Stimulated activated naive CD8-positive, alpha-beta T cell treated with anti-CD3 and anti-CD28 coated beads, Interleukin-15, Interleukin-2, amounts not matched to agents 100 ng/mL and 50 ng/mL, for 24 hours (primary cell): ENCODE measurements at regions not wholly inside any gene's neighbourhood (a gene's known extent, or its start where the extent isn't known, plus 50 kb on each side); places are given as distances from the start of the nearest gene placed in this dataset.
"Not testable (repeated sequence)": the region's sequence is repeated elsewhere in the genome, so short reads cannot be mapped to it uniquely, and the experiment has no call there.

ENCODE experiments used
- H3K27ac Mint-ChIP-seq: one replicate; pipeline ENCODE4 v1.8.0; 2021; ENCODE audit warnings: mild to moderate bottlenecking, mixed read lengths
- H3K27me3 Mint-ChIP-seq: one replicate; pipeline ENCODE4 v1.8.0; 2021; ENCODE audit warnings: mixed read lengths
- H3K36me3 Mint-ChIP-seq: one replicate; pipeline ENCODE4 v1.8.0; 2021; ENCODE audit warnings: low read depth, mixed read lengths
- H3K4me1 Mint-ChIP-seq: one replicate; pipeline ENCODE4 v1.8.0; 2021; ENCODE audit warnings: low read depth, mixed read lengths
- H3K4me3 Mint-ChIP-seq: one replicate; pipeline ENCODE4 v1.8.0; 2021; ENCODE audit warnings: mild to moderate bottlenecking, mixed read lengths
- H3K9me3 Mint-ChIP-seq: one replicate; pipeline ENCODE4 v1.8.0; 2021; ENCODE audit warnings: mixed read lengths

DNA sequence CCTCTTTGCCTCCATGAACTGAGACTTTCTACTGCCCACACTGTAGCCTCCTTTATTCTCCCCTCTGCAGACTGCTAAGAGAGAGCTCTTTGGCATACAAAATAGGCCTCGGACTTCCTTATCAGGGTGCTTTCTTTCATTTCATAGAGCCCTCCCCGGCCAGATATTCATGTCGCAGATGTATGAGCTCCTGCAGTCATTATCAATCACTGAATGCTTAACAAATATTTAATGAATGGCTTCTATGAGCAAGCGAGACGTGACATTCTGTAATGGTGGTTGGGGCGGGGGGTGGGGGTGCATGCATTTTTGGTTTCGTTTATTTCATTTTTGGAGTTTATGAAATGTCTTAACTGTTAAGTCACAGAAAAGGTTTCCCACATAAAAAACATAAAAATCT is 344.8 kb upstream of the KAZN start:
- H3K4me3 Mint-ChIP-seq = no peak overlapping the region
- no peaks in the 10 kb centered on the region for H3K36me3 Mint-ChIP-seq
- H3K27me3 Mint-ChIP-seq = peaks cover 7% of the 10 kb centered on the region
- H3K9me3 Mint-ChIP-seq = no peaks in the 10 kb centered on the region
- no peak overlapping the region for H3K27ac Mint-ChIP-seq
- no peaks in the 10 kb centered on the region for H3K4me1 Mint-ChIP-seq

DNA sequence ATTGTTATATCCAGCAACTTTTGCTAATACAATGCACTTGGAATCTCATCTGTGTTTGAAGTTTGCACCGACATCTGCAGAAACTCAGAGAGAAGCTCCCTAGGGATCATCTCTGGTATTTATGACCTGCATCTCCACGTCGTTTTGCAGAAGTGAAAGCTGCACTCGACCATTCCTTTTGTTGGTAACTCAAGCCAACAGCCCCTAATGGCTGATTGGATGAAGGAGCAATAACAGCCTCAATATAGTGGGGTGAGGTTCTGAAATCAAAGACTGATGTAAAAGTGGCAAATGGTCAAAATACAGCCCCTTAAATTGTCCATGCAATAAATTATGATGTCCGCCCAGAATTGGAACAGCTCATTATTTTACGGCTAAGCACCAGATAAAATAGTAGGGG is 344.2 kb upstream of the KAZN start:
- Mint-ChIP-seq H3K27me3 (peaks cover 7% of the 10 kb centered on the region), H3K4me1 (no peaks in the 10 kb centered on the region), H3K36me3 (no peaks in the 10 kb centered on the region), H3K9me3 (no peaks in the 10 kb centered on the region), H3K4me3 (no peak overlapping the region), H3K27ac (no peak overlapping the region)

DNA sequence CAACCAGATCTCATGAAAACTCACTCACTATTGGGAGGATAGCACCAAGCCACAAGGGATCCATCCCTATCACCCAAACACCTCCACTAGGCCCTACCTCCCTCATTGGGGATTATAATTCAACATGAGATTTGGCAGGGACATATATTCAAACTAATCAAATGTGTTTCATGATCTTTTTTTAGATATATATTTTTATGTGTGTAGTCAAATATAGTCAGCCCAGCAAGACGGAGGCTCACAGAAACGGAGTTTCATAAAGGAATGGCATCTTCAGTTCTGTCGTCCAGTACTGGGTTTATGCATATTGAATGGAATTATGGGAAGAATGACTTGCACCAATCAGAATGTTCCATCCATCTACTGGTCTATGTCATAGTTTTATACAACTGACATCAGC is 343.3 kb upstream of the KAZN start:
- Mint-ChIP-seq H3K9me3 (no peaks in the 10 kb centered on the region), H3K27me3 (peaks cover 10% of the 10 kb centered on the region), H3K4me1 (no peaks in the 10 kb centered on the region), H3K27ac (no peak overlapping the region), H3K36me3 (no peaks in the 10 kb centered on the region), H3K4me3 (no peak overlapping the region)

DNA sequence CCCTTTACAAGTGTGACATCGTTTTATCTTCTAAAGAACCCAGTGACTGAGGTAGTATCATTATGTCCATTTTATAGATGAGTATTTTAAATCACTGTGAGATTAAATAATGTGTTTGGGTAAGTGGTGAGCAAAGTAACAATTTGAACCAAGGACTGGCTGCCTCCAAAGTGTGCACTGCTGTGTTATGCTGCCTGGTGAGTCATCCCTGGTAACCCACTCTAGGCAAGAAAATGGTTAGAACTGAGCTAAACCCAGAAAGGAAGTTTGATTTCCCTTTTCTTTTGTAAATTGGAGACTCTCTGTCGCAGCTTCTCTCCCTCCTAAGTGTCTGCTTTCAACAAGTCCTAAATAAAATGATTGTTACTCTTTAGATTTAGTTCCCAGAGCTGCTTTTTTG is 342.8 kb upstream of the KAZN start:
- no peak overlapping the region for H3K27ac Mint-ChIP-seq
- no peaks in the 10 kb centered on the region for H3K36me3 Mint-ChIP-seq
- no peaks in the 10 kb centered on the region for H3K9me3 Mint-ChIP-seq
- H3K4me1 Mint-ChIP-seq = no peaks in the 10 kb centered on the region
- no peak overlapping the region for H3K4me3 Mint-ChIP-seq
- H3K27me3 Mint-ChIP-seq = peaks cover 11% of the 10 kb centered on the region

DNA sequence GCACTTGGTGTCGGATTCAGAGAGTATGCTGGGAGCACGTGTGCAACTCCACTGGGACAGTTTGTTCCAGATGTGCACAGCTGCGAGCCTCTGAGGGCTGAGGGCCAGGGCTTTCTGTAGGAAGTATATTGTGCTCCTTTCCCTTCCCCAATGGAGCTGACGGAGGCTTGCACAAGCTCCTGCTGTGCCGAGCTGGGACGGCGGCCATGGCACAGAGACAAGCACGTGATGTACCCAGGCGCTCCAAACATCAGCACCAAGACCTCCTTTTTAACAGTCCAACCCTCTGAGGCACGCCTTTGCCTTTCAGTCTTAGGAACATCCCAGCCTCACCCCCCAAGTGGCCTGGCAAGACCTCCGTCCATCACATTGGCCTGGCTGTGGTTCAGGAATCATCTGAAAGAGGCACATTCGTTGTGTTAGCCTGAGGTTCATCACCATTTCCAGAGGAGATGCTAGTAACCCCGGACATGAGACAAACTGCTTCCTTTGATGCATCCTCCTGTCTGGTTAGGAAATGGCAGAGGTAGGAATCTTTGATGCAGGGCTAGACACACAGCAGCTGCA is 339.2 kb upstream of the KAZN start:
- Mint-ChIP-seq H3K4me3 (no peak overlapping the region), H3K27ac (no peak overlapping the region), H3K27me3 (peaks cover 24% of the 10 kb centered on the region), H3K9me3 (no peaks in the 10 kb centered on the region), H3K36me3 (no peaks in the 10 kb centered on the region), H3K4me1 (no peaks in the 10 kb centered on the region)

DNA sequence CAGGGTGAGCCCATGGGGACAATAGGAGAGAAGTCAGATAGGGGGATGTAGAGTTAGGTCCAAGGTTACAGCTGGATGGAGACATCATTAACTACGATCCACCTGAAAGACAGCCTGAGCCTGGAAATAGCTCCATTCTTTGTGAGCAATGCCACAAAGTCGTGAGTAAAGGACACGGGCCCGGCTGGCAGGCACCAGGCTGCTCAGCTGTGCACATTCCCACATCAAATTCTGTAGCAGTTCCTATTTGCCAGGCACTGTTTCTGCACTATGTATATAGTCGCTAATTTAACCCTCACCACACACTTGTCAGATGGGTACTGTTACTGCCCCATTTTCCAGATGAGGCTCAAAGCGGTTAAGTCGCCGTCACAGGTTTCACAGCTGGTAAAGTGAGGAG is 338.0 kb upstream of the KAZN start:
- H3K27ac Mint-ChIP-seq = no peak overlapping the region
- no peaks in the 10 kb centered on the region for H3K4me1 Mint-ChIP-seq
- no peaks in the 10 kb centered on the region for H3K36me3 Mint-ChIP-seq
- no peaks in the 10 kb centered on the region for H3K9me3 Mint-ChIP-seq
- H3K27me3 Mint-ChIP-seq = peaks cover 28% of the 10 kb centered on the region
- no peak overlapping the region for H3K4me3 Mint-ChIP-seq

DNA sequence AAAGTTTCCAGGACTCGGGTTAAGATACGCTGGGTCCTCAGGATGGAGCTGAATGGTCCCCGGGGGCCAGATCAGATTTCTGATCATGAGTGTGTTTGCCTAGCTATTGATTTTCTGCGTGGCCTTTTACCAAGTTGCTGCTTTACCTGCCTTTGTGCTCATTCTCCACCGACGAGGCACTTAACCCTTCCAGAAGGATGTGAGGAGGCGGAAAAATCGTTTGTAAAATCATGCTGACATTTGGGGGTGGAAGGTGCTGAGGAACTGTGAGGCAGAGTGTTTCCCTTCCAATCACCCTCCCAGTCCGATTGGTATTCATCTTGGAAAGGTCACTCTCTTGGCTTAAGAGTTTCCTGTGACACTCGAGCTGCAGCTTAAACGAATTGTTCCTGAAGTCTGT is 337.1 kb upstream of the KAZN start:
- no peaks in the 10 kb centered on the region for H3K4me1 Mint-ChIP-seq
- H3K36me3 Mint-ChIP-seq = no peaks in the 10 kb centered on the region
- H3K27ac Mint-ChIP-seq = no peak overlapping the region
- no peaks in the 10 kb centered on the region for H3K9me3 Mint-ChIP-seq
- H3K27me3 Mint-ChIP-seq = peaks cover 28% of the 10 kb centered on the region
- no peak overlapping the region for H3K4me3 Mint-ChIP-seq

DNA sequence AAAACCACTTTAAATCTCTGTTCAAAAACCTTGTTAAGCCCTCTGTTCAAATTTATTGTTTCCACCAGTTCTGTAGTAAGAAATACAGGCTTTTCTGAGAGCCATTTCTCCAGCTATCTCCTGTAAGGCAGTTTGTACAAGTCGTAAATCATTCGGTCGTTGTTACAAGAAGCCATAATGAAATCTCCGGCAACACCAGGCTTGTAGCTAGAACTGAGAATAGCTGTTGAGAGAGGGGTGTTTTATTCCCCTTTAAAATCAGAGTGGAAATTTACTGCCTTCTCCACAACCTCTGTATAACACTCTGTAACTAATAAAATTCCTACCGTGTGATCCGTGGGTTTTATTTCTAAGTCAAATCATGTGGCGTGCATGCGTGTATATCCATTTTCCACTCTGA is 335.8 kb upstream of the KAZN start:
- H3K27ac Mint-ChIP-seq = no peak overlapping the region
- H3K9me3 Mint-ChIP-seq = no peaks in the 10 kb centered on the region
- no peak overlapping the region for H3K4me3 Mint-ChIP-seq
- H3K36me3 Mint-ChIP-seq = no peaks in the 10 kb centered on the region
- peaks cover 28% of the 10 kb centered on the region for H3K27me3 Mint-ChIP-seq
- H3K4me1 Mint-ChIP-seq = no peaks in the 10 kb centered on the region

DNA sequence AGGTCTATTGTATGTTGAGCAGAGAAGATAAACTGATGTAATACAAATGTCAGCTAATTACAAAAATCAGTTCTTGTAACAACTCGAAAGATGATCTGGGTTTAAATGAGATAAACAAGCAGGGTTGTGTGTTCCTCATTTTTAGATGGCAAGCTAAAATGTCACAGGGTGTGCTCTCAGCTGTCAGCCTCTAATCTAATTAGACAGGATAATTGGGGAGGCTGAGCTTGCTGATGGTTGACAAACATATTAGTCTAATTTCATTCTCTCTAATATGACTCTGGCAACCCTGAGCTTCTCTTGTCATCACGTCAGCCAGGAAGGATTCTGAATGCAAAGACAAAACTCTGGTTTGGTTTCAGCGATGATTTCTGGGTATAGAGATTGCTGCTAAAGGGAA is 335.3 kb upstream of the KAZN start:
- Mint-ChIP-seq H3K9me3 (no peaks in the 10 kb centered on the region), H3K4me1 (no peaks in the 10 kb centered on the region), H3K27me3 (peaks cover 28% of the 10 kb centered on the region), H3K4me3 (no peak overlapping the region), H3K27ac (no peak overlapping the region), H3K36me3 (no peaks in the 10 kb centered on the region)

DNA sequence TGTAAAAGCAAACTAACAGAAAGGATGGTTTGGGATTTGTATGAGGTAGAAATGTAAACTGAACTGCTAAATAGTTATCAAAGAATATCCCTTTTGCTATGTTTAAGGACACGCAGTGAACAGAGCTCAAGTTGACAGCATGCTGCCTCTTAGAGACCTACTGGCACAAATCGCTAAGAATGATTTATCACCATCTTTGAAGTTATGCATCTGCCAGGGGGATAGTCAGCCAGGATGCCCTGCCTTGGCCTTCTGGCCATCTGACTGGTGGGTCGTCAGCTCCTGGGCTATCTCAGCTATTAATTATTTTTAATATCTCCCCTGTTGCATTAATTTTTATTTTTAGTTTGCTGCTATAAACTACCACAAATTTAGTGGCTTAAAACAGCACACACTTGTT is 334.8 kb upstream of the KAZN start:
- Mint-ChIP-seq H3K9me3 (no peaks in the 10 kb centered on the region), H3K36me3 (no peaks in the 10 kb centered on the region), H3K4me1 (no peaks in the 10 kb centered on the region), H3K27ac (no peak overlapping the region), H3K27me3 (peaks cover 28% of the 10 kb centered on the region), H3K4me3 (no peak overlapping the region)

DNA sequence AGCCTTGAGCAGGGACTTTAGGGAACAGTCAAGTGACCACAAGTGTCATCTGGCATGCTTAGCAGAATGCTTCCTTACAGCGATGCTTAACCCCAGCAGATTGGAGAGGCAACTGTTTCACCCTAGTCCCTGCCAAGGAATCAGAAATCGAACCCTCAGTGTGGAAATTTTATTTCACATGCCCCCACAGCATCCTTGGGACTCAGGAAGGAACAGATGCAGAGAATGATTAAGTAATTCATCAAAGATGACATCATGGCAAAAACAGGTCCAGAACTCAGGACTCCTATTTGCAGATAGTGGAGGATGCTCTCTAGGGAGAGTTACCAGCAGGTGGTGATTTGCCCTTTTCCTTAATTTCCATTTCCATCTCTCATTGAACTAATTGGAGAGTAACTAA is 333.0 kb upstream of the KAZN start:
- Mint-ChIP-seq H3K4me3 (no peak overlapping the region), H3K4me1 (no peaks in the 10 kb centered on the region), H3K9me3 (no peaks in the 10 kb centered on the region), H3K27ac (no peak overlapping the region), H3K36me3 (no peaks in the 10 kb centered on the region), H3K27me3 (peaks cover 27% of the 10 kb centered on the region)

DNA sequence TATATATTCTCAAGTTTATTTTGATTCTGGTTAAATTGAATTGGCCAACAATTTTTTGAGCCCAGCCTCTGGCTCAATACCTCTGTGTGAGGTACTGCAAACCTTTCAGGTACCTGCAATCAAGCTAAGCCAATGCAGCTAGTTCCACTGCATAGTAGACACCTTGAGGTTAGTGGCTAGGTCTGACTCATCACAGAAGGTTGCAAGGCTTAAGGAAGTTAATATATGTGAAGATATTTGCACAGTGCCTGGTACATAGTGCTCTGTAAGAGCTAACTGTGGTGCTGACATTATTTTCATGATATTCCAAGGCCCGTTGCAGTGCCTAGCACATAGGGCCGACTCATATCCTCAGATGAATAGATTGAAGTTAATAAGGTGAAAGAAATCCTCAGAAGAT is 330.5 kb upstream of the KAZN start:
- Mint-ChIP-seq H3K4me3 (no peak overlapping the region), H3K4me1 (no peaks in the 10 kb centered on the region), H3K36me3 (no peaks in the 10 kb centered on the region)

DNA sequence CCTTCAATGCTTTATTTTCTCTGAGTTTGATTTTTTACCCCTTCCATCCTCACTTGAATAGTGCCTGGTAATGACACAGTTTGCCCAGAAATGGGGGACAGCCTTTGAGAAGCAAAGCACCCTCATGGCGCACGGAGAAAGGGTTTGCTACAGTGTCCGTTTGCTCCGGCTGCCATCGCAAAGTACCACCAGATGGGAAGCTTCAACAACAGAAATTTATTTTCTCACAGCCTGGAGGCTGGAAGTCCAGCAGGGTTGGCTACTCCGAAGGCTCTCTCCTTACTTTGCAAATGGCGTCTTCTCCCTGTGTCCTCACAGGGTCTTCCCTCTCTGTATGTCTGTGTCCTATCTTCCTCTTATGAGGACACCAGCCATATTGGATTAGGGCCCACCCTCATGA is 327.7 kb upstream of the KAZN start:
- H3K9me3 Mint-ChIP-seq = no peaks in the 10 kb centered on the region
- H3K36me3 Mint-ChIP-seq = no peaks in the 10 kb centered on the region
- H3K4me3 Mint-ChIP-seq = no peak overlapping the region
- peaks cover 6% of the 10 kb centered on the region for H3K27me3 Mint-ChIP-seq
- no peaks in the 10 kb centered on the region for H3K4me1 Mint-ChIP-seq
- H3K27ac Mint-ChIP-seq = no peak overlapping the region

More for the DNA sequence above, 330.5 kb upstream of the KAZN start:
- H3K9me3 Mint-ChIP-seq = no peaks in the 10 kb centered on the region
- H3K27me3 Mint-ChIP-seq = peaks cover 18% of the 10 kb centered on the region
- H3K27ac Mint-ChIP-seq = no peak overlapping the region

DNA sequence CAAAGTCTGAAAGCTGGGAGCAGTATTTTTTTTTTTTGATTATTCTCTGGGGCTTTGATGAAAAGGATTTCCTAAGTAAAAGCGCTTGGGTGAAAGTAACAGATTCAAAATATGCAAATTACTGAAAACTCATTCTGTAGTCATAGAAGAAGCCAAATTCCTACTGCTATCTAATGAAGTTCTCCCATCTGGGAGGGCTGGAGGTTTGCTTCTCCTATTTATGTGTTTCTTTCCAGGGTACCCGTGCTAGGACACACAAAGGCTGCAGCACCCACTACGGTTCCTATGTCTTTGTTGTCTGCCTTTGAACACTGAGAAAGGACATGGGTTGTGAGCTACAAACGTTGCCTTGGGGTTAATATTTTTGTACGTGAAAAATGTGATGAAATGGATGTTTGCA is 324.7 kb upstream of the KAZN start:
- H3K36me3 Mint-ChIP-seq = no peaks in the 10 kb centered on the region
- H3K4me1 Mint-ChIP-seq = no peaks in the 10 kb centered on the region
- H3K4me3 Mint-ChIP-seq = no peak overlapping the region
- H3K27me3 Mint-ChIP-seq = peaks cover 4% of the 10 kb centered on the region
- no peaks in the 10 kb centered on the region for H3K9me3 Mint-ChIP-seq
- H3K27ac Mint-ChIP-seq = no peak overlapping the region

DNA sequence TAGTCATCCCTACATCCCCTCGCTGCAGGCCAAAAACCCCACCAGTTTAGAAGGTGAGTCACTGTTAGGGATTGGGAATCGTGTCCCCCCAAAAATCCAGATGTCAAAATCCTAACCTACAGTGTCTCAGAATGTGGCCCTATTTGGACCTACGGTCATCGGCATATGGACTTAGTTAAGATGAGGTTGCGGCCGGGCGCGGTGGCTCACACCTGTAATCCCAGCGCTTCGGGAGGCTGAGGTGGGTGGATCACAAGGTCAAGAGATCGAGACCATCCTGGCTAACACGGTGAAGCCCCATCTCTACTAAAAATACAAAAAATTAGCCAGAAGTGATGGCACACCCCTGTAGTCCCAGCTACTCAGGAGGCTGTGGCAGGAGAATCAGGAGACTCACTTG is 318.6 kb upstream of the KAZN start:
- H3K36me3 Mint-ChIP-seq, H3K27ac Mint-ChIP-seq, H3K4me3 Mint-ChIP-seq, H3K4me1 Mint-ChIP-seq, H3K9me3 Mint-ChIP-seq, H3K27me3 Mint-ChIP-seq: not testable (repeated sequence)

DNA sequence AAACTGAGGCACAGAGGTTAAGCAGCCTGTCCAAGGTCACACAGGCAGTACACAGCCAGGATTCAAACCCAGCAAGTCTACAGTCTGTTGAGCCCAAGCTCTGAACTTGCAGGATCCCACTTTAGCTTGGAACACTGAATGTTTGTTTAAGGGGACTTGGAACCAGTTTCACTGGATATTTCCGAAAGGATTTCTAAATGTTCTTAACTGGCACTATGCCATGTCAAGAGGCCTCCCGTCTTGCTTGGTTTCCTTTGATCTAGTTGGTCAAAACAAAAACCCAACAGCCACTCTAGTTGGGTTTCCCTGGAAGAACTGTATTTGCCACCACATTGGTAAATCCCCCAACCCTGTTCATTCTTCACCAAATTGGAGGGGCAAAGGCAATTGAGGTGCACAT is 317.6 kb upstream of the KAZN start:
- no peak overlapping the region for H3K27ac Mint-ChIP-seq
- H3K36me3 Mint-ChIP-seq = no peaks in the 10 kb centered on the region
- no peaks in the 10 kb centered on the region for H3K4me1 Mint-ChIP-seq
- no peaks in the 10 kb centered on the region for H3K27me3 Mint-ChIP-seq
- H3K4me3 Mint-ChIP-seq = no peak overlapping the region
- H3K9me3 Mint-ChIP-seq = no peaks in the 10 kb centered on the region

DNA sequence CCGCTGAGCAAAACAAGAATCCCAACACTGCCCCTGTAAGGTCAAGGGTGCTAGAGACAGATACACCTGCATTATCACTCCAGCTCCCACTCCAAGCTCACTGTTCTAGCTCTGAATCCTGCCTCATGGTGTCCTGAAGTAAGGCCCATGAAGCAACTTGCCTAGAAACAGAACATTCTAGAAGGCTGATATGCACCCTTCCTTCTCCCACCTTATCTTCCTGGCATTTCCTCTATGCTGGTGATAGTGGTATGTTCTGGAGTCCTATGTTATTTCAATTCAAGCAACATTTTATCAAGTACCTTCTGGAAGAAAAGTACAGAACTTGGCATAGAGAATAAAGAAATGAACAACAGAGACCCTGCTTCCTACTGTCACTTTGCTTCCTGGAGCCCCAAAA is 317.1 kb upstream of the KAZN start:
- no peaks in the 10 kb centered on the region for H3K36me3 Mint-ChIP-seq
- no peak overlapping the region for H3K4me3 Mint-ChIP-seq
- no peaks in the 10 kb centered on the region for H3K9me3 Mint-ChIP-seq
- no peaks in the 10 kb centered on the region for H3K27me3 Mint-ChIP-seq
- no peaks in the 10 kb centered on the region for H3K4me1 Mint-ChIP-seq
- H3K27ac Mint-ChIP-seq = no peak overlapping the region
